ENCODE measurements at regions not wholly inside any gene's neighbourhood (a gene's known extent, or its start where the extent isn't known, plus 50 kb on each side); places are given as distances from the start of the nearest gene placed in this dataset.

GRCh38 chr10:131556897-131557495 lies 245.5 kb upstream of the TCERG1L start:
- TF ChIP-seq, protein P1, sequence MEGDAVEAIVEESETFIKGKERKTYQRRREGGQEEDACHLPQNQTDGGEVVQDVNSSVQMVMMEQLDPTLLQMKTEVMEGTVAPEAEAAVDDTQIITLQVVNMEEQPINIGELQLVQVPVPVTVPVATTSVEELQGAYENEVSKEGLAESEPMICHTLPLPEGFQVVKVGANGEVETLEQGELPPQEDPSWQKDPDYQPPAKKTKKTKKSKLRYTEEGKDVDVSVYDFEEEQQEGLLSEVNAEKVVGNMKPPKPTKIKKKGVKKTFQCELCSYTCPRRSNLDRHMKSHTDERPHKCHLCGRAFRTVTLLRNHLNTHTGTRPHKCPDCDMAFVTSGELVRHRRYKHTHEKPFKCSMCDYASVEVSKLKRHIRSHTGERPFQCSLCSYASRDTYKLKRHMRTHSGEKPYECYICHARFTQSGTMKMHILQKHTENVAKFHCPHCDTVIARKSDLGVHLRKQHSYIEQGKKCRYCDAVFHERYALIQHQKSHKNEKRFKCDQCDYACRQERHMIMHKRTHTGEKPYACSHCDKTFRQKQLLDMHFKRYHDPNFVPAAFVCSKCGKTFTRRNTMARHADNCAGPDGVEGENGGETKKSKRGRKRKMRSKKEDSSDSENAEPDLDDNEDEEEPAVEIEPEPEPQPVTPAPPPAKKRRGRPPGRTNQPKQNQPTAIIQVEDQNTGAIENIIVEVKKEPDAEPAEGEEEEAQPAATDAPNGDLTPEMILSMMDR (IDR thresholded peaks at IDR 0.05; ENCODE audit: low read depth, low read length) = no peak
- no peak for TF ChIP-seq POLR2A (IDR thresholded peaks at IDR 0.05; ENCODE audit: extremely low read depth, insufficient read length)
- TF ChIP-seq, protein P2, sequence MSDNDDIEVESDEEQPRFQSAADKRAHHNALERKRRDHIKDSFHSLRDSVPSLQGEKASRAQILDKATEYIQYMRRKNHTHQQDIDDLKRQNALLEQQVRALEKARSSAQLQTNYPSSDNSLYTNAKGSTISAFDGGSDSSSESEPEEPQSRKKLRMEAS (IDR thresholded peaks at IDR 0.05; ENCODE audit: low read depth, low read length) = no peak

Data from NB4 (cell line).